ENCODE measurements at regions not wholly inside any gene's neighbourhood (a gene's known extent, or its start where the extent isn't known, plus 50 kb on each side); places are given as distances from the start of the nearest gene placed in this dataset.

DNA sequence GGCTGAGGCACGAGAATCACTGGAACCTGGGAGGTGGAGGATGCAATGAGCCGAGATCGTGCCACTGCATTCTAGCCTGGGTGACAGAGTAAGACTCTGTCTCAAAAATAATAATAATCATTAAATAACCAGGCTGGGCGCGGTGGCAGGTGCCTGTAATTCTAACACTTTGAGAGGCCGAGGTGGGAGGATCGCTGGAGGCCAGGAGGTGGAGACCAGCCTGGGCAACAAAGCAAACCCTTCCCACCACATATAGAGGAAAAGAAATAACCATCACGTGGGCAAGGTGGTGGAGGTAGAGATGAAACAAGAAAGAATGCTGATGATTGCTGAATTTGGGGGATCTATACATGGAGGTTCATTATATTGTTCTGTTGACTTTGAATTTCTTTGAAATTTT, 63.4 kb upstream of the PIM1 start:
- ChIA-PET POLR2A (no interaction called here), CTCF (no interaction called here)
- 100% methylated on average over 2 of the region's 8 CpGs for WGBS (ENCODE audit: insufficient coverage)
- no peaks in the 10 kb centered on the region for H4K20me1 ChIP-seq (ENCODE audit: control insufficient read depth, insufficient read depth, low read length, poor library complexity, severe bottlenecking)
- H2AFZ ChIP-seq (ENCODE audit: insufficient read depth, low read depth, low read length, poor library complexity, severe bottlenecking), result no peak overlapping the region
- H3K4me1 ChIP-seq (ENCODE audit: control insufficient read depth in 2 of 2, insufficient read depth in 2 of 2, low read length in 2 of 2), result peaks cover 22 to 25% of the 10 kb centered on the region in 2 donors
- no peaks in the 10 kb centered on the region for H3K9me3 Mint-ChIP-seq (ENCODE audit: insufficient read depth)
- H3K4me3 ChIP-seq (ENCODE audit: control extremely low read depth in 1 of 5, extremely low read depth in 1 of 5, insufficient read depth in 1 of 5, low read depth in 2 of 5, low read length in 4 of 5), result no peak overlapping the region
- no peak overlapping the region for H3K9ac ChIP-seq (ENCODE audit: low read length)
- no peaks in the 10 kb centered on the region for H3K27me3 Mint-ChIP-seq
- no peaks in the 10 kb centered on the region for H3K27me3 ChIP-seq (replicated peaks in 1 of 4; ENCODE audit: control extremely low read depth in 1 of 4, control insufficient read depth in 3 of 4, insufficient read depth in 4 of 4, low read length in 3 of 4)
- DNase-seq (no peak), ATAC-seq (ENCODE audit: low read depth) (no peak)
- H3K79me2 ChIP-seq (ENCODE audit: control insufficient read depth, insufficient read depth, low read length), result no peaks in the 10 kb centered on the region
- H3K9me3 ChIP-seq (ENCODE audit: control extremely low read depth in 1 of 3, control insufficient read depth in 2 of 3, insufficient read depth in 1 of 3, low read length in 2 of 3), result no peaks in the 10 kb centered on the region
- H3K4me3 Mint-ChIP-seq, result no peak overlapping the region
- no peak overlapping the region for H3K27ac Mint-ChIP-seq
- TF ChIP-seq EZH2 (IDR thresholded peaks at IDR 0.05; ENCODE audit: borderline replicate concordance, insufficient read depth, low read depth, low read length, poor library complexity, severe bottlenecking), result no peak
- TF ChIP-seq, protein P1, sequence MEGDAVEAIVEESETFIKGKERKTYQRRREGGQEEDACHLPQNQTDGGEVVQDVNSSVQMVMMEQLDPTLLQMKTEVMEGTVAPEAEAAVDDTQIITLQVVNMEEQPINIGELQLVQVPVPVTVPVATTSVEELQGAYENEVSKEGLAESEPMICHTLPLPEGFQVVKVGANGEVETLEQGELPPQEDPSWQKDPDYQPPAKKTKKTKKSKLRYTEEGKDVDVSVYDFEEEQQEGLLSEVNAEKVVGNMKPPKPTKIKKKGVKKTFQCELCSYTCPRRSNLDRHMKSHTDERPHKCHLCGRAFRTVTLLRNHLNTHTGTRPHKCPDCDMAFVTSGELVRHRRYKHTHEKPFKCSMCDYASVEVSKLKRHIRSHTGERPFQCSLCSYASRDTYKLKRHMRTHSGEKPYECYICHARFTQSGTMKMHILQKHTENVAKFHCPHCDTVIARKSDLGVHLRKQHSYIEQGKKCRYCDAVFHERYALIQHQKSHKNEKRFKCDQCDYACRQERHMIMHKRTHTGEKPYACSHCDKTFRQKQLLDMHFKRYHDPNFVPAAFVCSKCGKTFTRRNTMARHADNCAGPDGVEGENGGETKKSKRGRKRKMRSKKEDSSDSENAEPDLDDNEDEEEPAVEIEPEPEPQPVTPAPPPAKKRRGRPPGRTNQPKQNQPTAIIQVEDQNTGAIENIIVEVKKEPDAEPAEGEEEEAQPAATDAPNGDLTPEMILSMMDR (IDR thresholded peaks at IDR 0.05), result no peak
- no peak overlapping the region for H3K27ac ChIP-seq (ENCODE audit: low read length in 2 of 2)
- H3K4me2 ChIP-seq (replicated peaks; ENCODE audit: low read depth, low read length, poor library complexity, severe bottlenecking), result no peak overlapping the region
- H3K4me1 Mint-ChIP-seq, result peaks cover 25% of the 10 kb centered on the region
- no peaks in the 10 kb centered on the region for H3K36me3 ChIP-seq (replicated peaks in 1 of 2; ENCODE audit: control extremely low read depth in 1 of 2, control insufficient read depth in 1 of 2, extremely low read depth in 1 of 2, insufficient read depth in 2 of 2, low read length in 1 of 2)
- intact Hi-C loops (cut with micrococcal nuclease), result no loop called here

DNA sequence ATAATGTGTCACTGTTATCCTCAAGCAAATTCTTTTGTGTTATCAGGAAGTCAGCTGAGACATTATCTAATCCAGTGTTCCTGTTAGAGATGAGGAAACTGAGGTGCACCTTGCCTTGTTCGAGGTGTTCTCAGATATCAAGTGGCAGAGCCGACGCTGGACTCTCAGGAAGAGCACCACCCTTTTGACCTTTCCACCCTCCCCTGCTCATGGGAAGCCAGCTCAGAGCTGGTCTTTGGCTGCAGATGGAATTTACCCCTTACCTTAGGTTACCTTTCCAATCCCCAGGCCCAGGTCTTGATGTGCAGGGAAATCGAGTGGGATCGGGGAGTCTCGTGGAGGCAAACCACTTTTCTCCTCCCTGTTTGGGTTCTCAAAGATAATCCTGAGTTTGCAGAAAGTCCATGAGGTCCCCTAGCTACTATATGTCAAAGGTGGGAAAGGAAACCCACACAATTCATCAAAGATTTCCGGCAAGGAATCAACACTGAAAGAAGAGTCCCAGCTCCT, 62.9 kb upstream of the PIM1 start:
- Histone ChIP-seq H2AFZ (ENCODE audit: insufficient read depth, low read depth, low read length, poor library complexity, severe bottlenecking) (no peak overlapping the region), H3K9ac (ENCODE audit: low read length) (no peak overlapping the region), H3K4me2 (replicated peaks; ENCODE audit: low read depth, low read length, poor library complexity, severe bottlenecking) (no peak overlapping the region), H3K27ac (ENCODE audit: low read length in 2 of 2) (no peak overlapping the region), H3K4me1 (ENCODE audit: control insufficient read depth in 2 of 2, insufficient read depth in 2 of 2, low read length in 2 of 2) (peaks cover 18 to 20% of the 10 kb centered on the region in 2 donors), H3K4me3 (ENCODE audit: control extremely low read depth in 1 of 5, extremely low read depth in 1 of 5, insufficient read depth in 1 of 5, low read depth in 2 of 5, low read length in 4 of 5) (no peak overlapping the region), H3K9me3 (ENCODE audit: control extremely low read depth in 1 of 3, control insufficient read depth in 2 of 3, insufficient read depth in 1 of 3, low read length in 2 of 3) (no peaks in the 10 kb centered on the region), H3K36me3 (replicated peaks in 1 of 2; ENCODE audit: control extremely low read depth in 1 of 2, control insufficient read depth in 1 of 2, extremely low read depth in 1 of 2, insufficient read depth in 2 of 2, low read length in 1 of 2) (no peaks in the 10 kb centered on the region), H4K20me1 (ENCODE audit: control insufficient read depth, insufficient read depth, low read length, poor library complexity, severe bottlenecking) (no peaks in the 10 kb centered on the region), H3K27me3 (replicated peaks in 1 of 4; ENCODE audit: control extremely low read depth in 1 of 4, control insufficient read depth in 3 of 4, insufficient read depth in 4 of 4, low read length in 3 of 4) (no peaks in the 10 kb centered on the region), H3K79me2 (ENCODE audit: control insufficient read depth, insufficient read depth, low read length) (no peaks in the 10 kb centered on the region)
- Mint-ChIP-seq H3K27ac (no peak overlapping the region), H3K4me1 (peaks cover 20% of the 10 kb centered on the region), H3K27me3 (no peaks in the 10 kb centered on the region), H3K4me3 (no peak overlapping the region), H3K9me3 (ENCODE audit: insufficient read depth) (no peaks in the 10 kb centered on the region)
- ATAC-seq (ENCODE audit: low read depth), result no peak
- ChIA-PET POLR2A (interaction anchor here (0.5 kb wide), 1 partner anchor 21 kb away, joined by 3 read pairs; no protein-coding TSS in a partner anchor), CTCF (no interaction called here)
- intact Hi-C loops (cut with micrococcal nuclease), result no loop called here
- TF ChIP-seq EZH2 (IDR thresholded peaks at IDR 0.05; ENCODE audit: borderline replicate concordance, insufficient read depth, low read depth, low read length, poor library complexity, severe bottlenecking), result no peak
- TF ChIP-seq, protein P1 (IDR thresholded peaks at IDR 0.05), result no peak
- 95% methylated on average over 4 of the region's 7 CpGs for WGBS (ENCODE audit: insufficient coverage)
- no peak for DNase-seq

Data from B cell (primary cell).